WTC11 (cell line): ENCODE measurements at regions not wholly inside any gene's neighbourhood (a gene's known extent, or its start where the extent isn't known, plus 50 kb on each side); places are given as distances from the start of the nearest gene placed in this dataset.

ENCODE experiments used
- ATAC-seq: fragments of 200-7000 bp; cut with Tn5 transposase; 2 replicates; pipeline ENCODE4 v1.10.0; 2021; ENCODE audit warnings: mild to moderate bottlenecking, moderate library complexity
- CTCF ChIA-PET: fragments of 300-600 bp; sonication (Branson Sonifier 250); formaldehyde crosslinking; loops from one replicate; lab custom pipeline; 2021; ENCODE audit warnings: antibody characterized with exemption; lab: Charles Lee
- POLR2A ChIA-PET: fragments of 350-600 bp; sonication (Branson Sonifier 250); formaldehyde crosslinking; loops from one replicate; lab custom pipeline; 2021; ENCODE audit warnings: antibody characterized with exemption; lab: Charles Lee
- DNase-seq: peaks from one replicate; pipeline ENCODE4 v3.0.0; 2021; ENCODE audit warnings: low spot score
- H3K27ac Mint-ChIP-seq: 2 replicates; pipeline ENCODE4 v1.8.0; 2021; ENCODE audit warnings: mixed read lengths
- H3K27me3 Mint-ChIP-seq: 2 replicates; pipeline ENCODE4 v1.8.0; 2021; ENCODE audit warnings: low read depth, mild to moderate bottlenecking, moderate library complexity, mixed read lengths
- H3K36me3 Mint-ChIP-seq: 2 replicates; pipeline ENCODE4 v1.8.0; 2021; ENCODE audit warnings: mixed read lengths
- H3K4me1 Mint-ChIP-seq: 2 replicates; pipeline ENCODE4 v1.8.0; 2022; ENCODE audit warnings: mixed read lengths
- H3K4me3 Mint-ChIP-seq: 2 replicates; pipeline ENCODE4 v1.8.0; 2021; ENCODE audit warnings: mild to moderate bottlenecking, moderate library complexity, mixed read lengths
- H3K9me3 Mint-ChIP-seq: 2 replicates; pipeline ENCODE4 v1.8.0; 2021; ENCODE audit warnings: mixed read lengths
- ATF2 ChIP-seq: sonication (generic); formaldehyde crosslinking; IDR thresholded peaks from 2 replicates; pipeline ENCODE4 v1.8.1; 2022; ENCODE audit warnings: low read depth, missing genetic modification reagents, borderline replicate concordance
- ATF3 ChIP-seq: sonication (generic); formaldehyde crosslinking; conservative IDR thresholded peaks from 2 replicates; pipeline ENCODE4 v1.8.1; 2022; ENCODE audit warnings: mild to moderate bottlenecking, missing genetic modification reagents
- ATF6 ChIP-seq: sonication (generic); formaldehyde crosslinking; IDR thresholded peaks from 2 replicates; pipeline ENCODE4 v1.8.1; 2023; ENCODE audit warnings: mild to moderate bottlenecking, missing genetic modification reagents
- CREB1 ChIP-seq: sonication (generic); formaldehyde crosslinking; IDR thresholded peaks from 2 replicates; pipeline ENCODE4 v1.8.0; 2023; ENCODE audit warnings: mild to moderate bottlenecking, missing genetic modification reagents
- FOXK1 ChIP-seq: sonication (generic); formaldehyde crosslinking; IDR thresholded peaks from 2 replicates; pipeline ENCODE4 v1.8.0; 2022; ENCODE audit warnings: mild to moderate bottlenecking, moderate library complexity, missing genetic modification reagents
- FOXP1 ChIP-seq: sonication (generic); formaldehyde crosslinking; IDR thresholded peaks from 2 replicates; pipeline ENCODE4 v1.8.0; 2022; ENCODE audit warnings: missing genetic modification reagents, mild to moderate bottlenecking, moderate library complexity, borderline replicate concordance
- FOXP4 ChIP-seq: sonication (generic); formaldehyde crosslinking; IDR thresholded peaks from 2 replicates; pipeline ENCODE4 v1.8.0; 2022; ENCODE audit warnings: mild to moderate bottlenecking, missing genetic modification reagents
- HMGXB4 ChIP-seq: sonication (generic); formaldehyde crosslinking; IDR thresholded peaks from 2 replicates; pipeline ENCODE4 v1.8.1; 2023; ENCODE audit warnings: mild to moderate bottlenecking, moderate library complexity, missing genetic modification reagents
- IRF2 ChIP-seq: sonication (generic); formaldehyde crosslinking; IDR thresholded peaks from 2 replicates; pipeline ENCODE4 v1.8.0; 2022; ENCODE audit warnings: low read depth, missing genetic modification reagents, borderline replicate concordance
- KAT7 ChIP-seq: sonication (generic); formaldehyde crosslinking; IDR thresholded peaks from 2 replicates; pipeline ENCODE4 v1.8.1; 2023; ENCODE audit warnings: missing genetic modification reagents, mild to moderate bottlenecking, borderline replicate concordance
- MLX ChIP-seq: sonication (generic); formaldehyde crosslinking; IDR thresholded peaks from 2 replicates; pipeline ENCODE4 v1.8.1; 2023; ENCODE audit warnings: mild to moderate bottlenecking, missing genetic modification reagents, moderate library complexity
- MXD4 ChIP-seq: fragments of 250-450 bp; sonication (Bioruptor Pico); IDR thresholded peaks from 2 replicates; pipeline ENCODE4 v1.8.0; 2021; ENCODE audit warnings: mild to moderate bottlenecking, moderate library complexity, borderline replicate concordance
- NFYB ChIP-seq: sonication (generic); formaldehyde crosslinking; conservative IDR thresholded peaks from 2 replicates; pipeline ENCODE4 v1.8.0; 2022; ENCODE audit warnings: low read depth, missing genetic modification reagents
- OVOL2 ChIP-seq: fragments of 250-450 bp; sonication (Bioruptor Pico); IDR thresholded peaks from 2 replicates; pipeline ENCODE4 v1.9.0; 2021; ENCODE audit warnings: mild to moderate bottlenecking, borderline replicate concordance
- PRRX2 ChIP-seq: fragments of 250-450 bp; sonication (Bioruptor Pico); IDR thresholded peaks from 2 replicates; pipeline ENCODE4 v1.8.0; 2021; ENCODE audit warnings: mild to moderate bottlenecking
- SP1 ChIP-seq: sonication (generic); formaldehyde crosslinking; conservative IDR thresholded peaks from 2 replicates; pipeline ENCODE4 v1.8.1; 2022; ENCODE audit warnings: missing genetic modification reagents
- USF2 ChIP-seq: sonication (generic); formaldehyde crosslinking; IDR thresholded peaks from 2 replicates; pipeline ENCODE4 v1.8.1; 2023; ENCODE audit warnings: mild to moderate bottlenecking, missing genetic modification reagents, moderate library complexity
- ZBTB43 ChIP-seq: sonication (generic); formaldehyde crosslinking; IDR thresholded peaks from 2 replicates; pipeline ENCODE4 v1.8.1; 2023; ENCODE audit warnings: mild to moderate bottlenecking, missing genetic modification reagents
- ZNF219 ChIP-seq: sonication (generic); formaldehyde crosslinking; IDR thresholded peaks from 2 replicates; pipeline ENCODE4 v1.8.0; 2023; ENCODE audit warnings: missing genetic modification reagents, mild to moderate bottlenecking, borderline replicate concordance
- ZNF423 ChIP-seq: fragments of 250-450 bp; sonication (Bioruptor Pico); IDR thresholded peaks from 2 replicates; pipeline ENCODE4 v2.1.2; 2022; ENCODE audit warnings: mild to moderate bottlenecking, moderate library complexity
- ZNF512 ChIP-seq: sonication (generic); formaldehyde crosslinking; IDR thresholded peaks from 2 replicates; pipeline ENCODE4 v1.8.1; 2022; ENCODE audit warnings: missing genetic modification reagents, borderline replicate concordance

GRCh38 chr4:124964251-124964650 is 251.7 kb upstream of the ANKRD50 start:
- H3K27me3 Mint-ChIP-seq: peaks cover 7% of the 10 kb centered on the region; the same call in 1 of the 2 replicates
- DNase-seq (no peak), ATAC-seq (no peak)
- CTCF ChIA-PET: no interaction called here
- H3K36me3 Mint-ChIP-seq: peaks cover 28% of the 10 kb centered on the region
- peaks cover 32% of the 10 kb centered on the region for H3K9me3 Mint-ChIP-seq
- no peaks in the 10 kb centered on the region for H3K4me1 Mint-ChIP-seq
- H3K27ac Mint-ChIP-seq: no peak overlapping the region
- H3K4me3 Mint-ChIP-seq: no peak overlapping the region
- TF ChIP-seq ATF3 (CRISPR knock-in tag) (no peak), OVOL2 (CRISPR knock-in tag) (no peak), ATF6 (CRISPR knock-in tag) (no peak), FOXK1 (no peak), FOXP1 (CRISPR knock-in tag) (no peak), PRRX2 (CRISPR knock-in tag) (no peak), FOXP4 (CRISPR knock-in tag) (no peak), MXD4 (CRISPR knock-in tag) (no peak), ZBTB43 (no peak), MLX (CRISPR knock-in tag) (no peak)
- POLR2A ChIA-PET: no interaction called here

GRCh38 chr4:124961138-124961750 is 248.7 kb upstream of the ANKRD50 start:
- ATAC-seq (no peak), DNase-seq (no peak)
- peaks cover 32% of the 10 kb centered on the region for H3K9me3 Mint-ChIP-seq
- H3K4me3 Mint-ChIP-seq: no peak overlapping the region
- peaks cover 28% of the 10 kb centered on the region for H3K36me3 Mint-ChIP-seq
- peaks cover 8% of the 10 kb centered on the region for H3K4me1 Mint-ChIP-seq
- ChIA-PET CTCF (no interaction called here), POLR2A (no interaction called here)
- peaks cover 7% of the 10 kb centered on the region; the same call in 1 of the 2 replicates for H3K27me3 Mint-ChIP-seq
- H3K27ac Mint-ChIP-seq: no peak overlapping the region
- no peak for TF ChIP-seq USF2 (CRISPR knock-in tag)
- no peak for TF ChIP-seq ATF2 (CRISPR knock-in tag)
- TF ChIP-seq KAT7 (CRISPR knock-in tag): no peak
- TF ChIP-seq SP1: no peak
- no peak for TF ChIP-seq ZNF512 (CRISPR knock-in tag)
- no peak for TF ChIP-seq ZNF219
- no peak for TF ChIP-seq IRF2
- TF ChIP-seq NFYB (CRISPR knock-in tag): no peak
- TF ChIP-seq CREB1 (CRISPR knock-in tag): no peak
- TF ChIP-seq ZNF423 (CRISPR knock-in tag): no peak
- TF ChIP-seq HMGXB4: no peak
